ENCODE measurements at regions not wholly inside any gene's neighbourhood (a gene's known extent, or its start where the extent isn't known, plus 50 kb on each side); places are given as distances from the start of the nearest gene placed in this dataset.

GRCh38 chr2:176638167-176639015 is 369.1 kb downstream of the MTX2 start:
- peaks cover 1% of the 10 kb centered on the region for H3K27me3 ChIP-seq (ENCODE audit: control insufficient read depth, insufficient read depth, low read length)
- DNase-seq (ENCODE audit: low read depth) = no peak
- H3K4me3 ChIP-seq (ENCODE audit: low read depth, low read length) = peak overlapping the region; percentile 59
- ChIA-PET POLR2A (no interaction called here), CTCF (interaction anchor here (0.6 to 8.5 kb wide), 19 partner anchors 14 to 536 kb away, joined by 3 to 89 read pairs (median 5); partner anchors contain the start of genes HOXD4 and HOXD9)
- no peaks in the 10 kb centered on the region for H3K36me3 ChIP-seq (ENCODE audit: control insufficient read depth, insufficient read depth, low read length)
- peak; percentile 70 for TF ChIP-seq CTCF (IDR thresholded peaks at IDR 0.05; ENCODE audit: insufficient read depth, low read depth, low read length)

GRCh38 chr2:176639016-176639343 is 369.7 kb downstream of the MTX2 start:
- H3K36me3 ChIP-seq (ENCODE audit: control insufficient read depth, insufficient read depth, low read length) = no peaks in the 10 kb centered on the region
- peaks cover 1% of the 10 kb centered on the region for H3K27me3 ChIP-seq (ENCODE audit: control insufficient read depth, insufficient read depth, low read length)
- ChIA-PET CTCF (interaction anchor here (0.9 to 8.5 kb wide), 9 partner anchors 13 to 525 kb away, joined by 3 to 89 read pairs (median 12); no protein-coding TSS in a partner anchor), POLR2A (no interaction called here)
- H3K4me3 ChIP-seq (ENCODE audit: low read depth, low read length) = no peak overlapping the region
- DNase-seq (ENCODE audit: low read depth) = no peak
- TF ChIP-seq CTCF (IDR thresholded peaks at IDR 0.05; ENCODE audit: insufficient read depth, low read depth, low read length) = no peak

GRCh38 chr2:176639671-176640070 is 370.4 kb downstream of the MTX2 start:
- no peak for TF ChIP-seq CTCF (IDR thresholded peaks at IDR 0.05; ENCODE audit: insufficient read depth, low read depth, low read length)
- Histone ChIP-seq H3K4me3 (ENCODE audit: low read depth, low read length) (no peak overlapping the region), H3K36me3 (ENCODE audit: control insufficient read depth, insufficient read depth, low read length) (no peaks in the 10 kb centered on the region), H3K27me3 (ENCODE audit: control insufficient read depth, insufficient read depth, low read length) (peaks cover 1% of the 10 kb centered on the region)
- POLR2A ChIA-PET = no interaction called here
- no peak for DNase-seq (ENCODE audit: low read depth)
- CTCF ChIA-PET = interaction anchor here (0.8 to 8.5 kb wide), 7 partner anchors 13 to 529 kb away, joined by 4 to 89 read pairs (median 5); no protein-coding TSS in a partner anchor

GRCh38 chr2:176641436-176641835 is 372.2 kb downstream of the MTX2 start:
- Histone ChIP-seq H3K4me3 (ENCODE audit: low read depth, low read length) (no peak overlapping the region), H3K36me3 (ENCODE audit: control insufficient read depth, insufficient read depth, low read length) (no peaks in the 10 kb centered on the region), H3K27me3 (ENCODE audit: control insufficient read depth, insufficient read depth, low read length) (peaks cover 1% of the 10 kb centered on the region; the same call in 1 of the 2 replicates)
- no peak for TF ChIP-seq CTCF (IDR thresholded peaks at IDR 0.05; ENCODE audit: insufficient read depth, low read depth, low read length)
- CTCF ChIA-PET = interaction anchor here (0.6 to 3.9 kb wide), 6 partner anchors 11 to 509 kb away, joined by 3 to 40 read pairs (median 6); no protein-coding TSS in a partner anchor
- POLR2A ChIA-PET = no interaction called here
- DNase-seq (ENCODE audit: low read depth) = no peak

GRCh38 chr2:176642074-176642473 is 372.8 kb downstream of the MTX2 start:
- no peak overlapping the region for H3K4me3 ChIP-seq (ENCODE audit: low read depth, low read length)
- peak; percentile 36 for DNase-seq (ENCODE audit: low read depth)
- TF ChIP-seq CTCF (IDR thresholded peaks at IDR 0.05; ENCODE audit: insufficient read depth, low read depth, low read length) = no peak
- no peaks in the 10 kb centered on the region for H3K36me3 ChIP-seq (ENCODE audit: control insufficient read depth, insufficient read depth, low read length)
- H3K27me3 ChIP-seq (ENCODE audit: control insufficient read depth, insufficient read depth, low read length) = peaks cover 1% of the 10 kb centered on the region; the same call in 1 of the 2 replicates
- POLR2A ChIA-PET = no interaction called here
- CTCF ChIA-PET = interaction anchor here (0.6 to 3.9 kb wide), 6 partner anchors 11 to 509 kb away, joined by 3 to 40 read pairs (median 6); no protein-coding TSS in a partner anchor
